Activated naive CD4-positive, alpha-beta T cell treated with Interleukin-2 at 50 U/mL for 16 hours (primary cell): ENCODE measurements at regions not wholly inside any gene's neighbourhood (a gene's known extent, or its start where the extent isn't known, plus 50 kb on each side); places are given as distances from the start of the nearest gene placed in this dataset.
"Not testable (repeated sequence)": the region's sequence is repeated elsewhere in the genome, so short reads cannot be mapped to it uniquely, and the experiment has no call there.

Experiments used
- DNase-seq: peaks from one replicate; pipeline ENCODE4 v3.0.0-alpha.2; 2020

GRCh38 chr4:15294202-15294601, 133.6 kb upstream of the C1QTNF7 start:
- no peak for DNase-seq

- DNase-seq = no peak
Measured at GRCh38 chr4:15294832-15295231, 133.0 kb upstream of the C1QTNF7 start.

- DNase-seq = no peak
Measured at GRCh38 chr4:15295421-15296162, 132.2 kb upstream of the C1QTNF7 start.

GRCh38 chr4:15297344-15297743, 130.5 kb upstream of the C1QTNF7 start:
- no peak for DNase-seq

GRCh38 chr4:15299627-15300026, 128.2 kb upstream of the C1QTNF7 start:
- no peak for DNase-seq

- DNase-seq = no peak
Measured at GRCh38 chr4:15303052-15303641, 124.7 kb upstream of the C1QTNF7 start.

- no peak for DNase-seq
Measured at GRCh38 chr4:15314974-15315373, 112.9 kb upstream of the C1QTNF7 start.

- no peak for DNase-seq
Measured at GRCh38 chr4:15317246-15317645, 110.6 kb upstream of the C1QTNF7 start.

- no peak for DNase-seq
Measured at GRCh38 chr4:15318621-15319348, 109.0 kb upstream of the C1QTNF7 start.

- DNase-seq = no peak
Measured at GRCh38 chr4:15320121-15320678, 107.6 kb upstream of the C1QTNF7 start.

GRCh38 chr4:15322006-15322405, 105.8 kb upstream of the C1QTNF7 start:
- DNase-seq = no peak

- DNase-seq = no peak
Measured at GRCh38 chr4:15325987-15326386, 101.8 kb upstream of the C1QTNF7 start.

GRCh38 chr4:15327311-15328298, 100.2 kb upstream of the C1QTNF7 start:
- no peak for DNase-seq

- DNase-seq = no peak
Measured at GRCh38 chr4:15331930-15332329, 95.9 kb upstream of the C1QTNF7 start.

GRCh38 chr4:15332377-15332776, 95.5 kb upstream of the C1QTNF7 start:
- no peak for DNase-seq

GRCh38 chr4:15333692-15334633, 93.9 kb upstream of the C1QTNF7 start:
- DNase-seq = no peak

GRCh38 chr4:15336410-15337167, 91.2 kb upstream of the C1QTNF7 start:
- no peak for DNase-seq

GRCh38 chr4:15337168-15337657, 90.6 kb upstream of the C1QTNF7 start:
- not testable (repeated sequence) for DNase-seq

- no peak for DNase-seq
Measured at GRCh38 chr4:15339737-15340136, 88.1 kb upstream of the C1QTNF7 start.

- no peak for DNase-seq
Measured at GRCh38 chr4:15340332-15340731, 87.5 kb upstream of the C1QTNF7 start.
